Neural cell (in vitro differentiated cells): ENCODE measurements at regions not wholly inside any gene's neighbourhood (a gene's known extent, or its start where the extent isn't known, plus 50 kb on each side); places are given as distances from the start of the nearest gene placed in this dataset.

Experiments used
- EP300 ChIP-seq: fragments of 450-650 bp; conservative IDR thresholded peaks from 2 replicates; pipeline ENCODE4 v1.6.1; 2014; ENCODE audit warnings: antibody characterized with exemption, mild to moderate bottlenecking, moderate library complexity; ENCODE audit not compliant: poor library complexity, severe bottlenecking
- EZH2 ChIP-seq: fragments of 200-600, 300-800 bp; shearing (Covaris generic), sonication (generic); IDR thresholded peaks from 2 replicates; pipeline ENCODE4 v1.6.1; 2014; ENCODE audit warnings: antibody characterized with exemption, low read length, borderline replicate concordance, mild to moderate bottlenecking; ENCODE audit not compliant: insufficient read depth, poor library complexity, severe bottlenecking
- MXI1 ChIP-seq: fragments of 450-650 bp; conservative IDR thresholded peaks from 2 replicates; pipeline ENCODE4 v1.6.1; 2014; ENCODE audit warnings: antibody characterized with exemption, mild to moderate bottlenecking; ENCODE audit not compliant: poor library complexity, severe bottlenecking
- POLR2AphosphoS5 ChIP-seq: IDR thresholded peaks from 2 replicates; pipeline ENCODE4 v1.6.1; 2012
- SMC3 ChIP-seq: fragments of 450-650 bp; conservative IDR thresholded peaks from 2 replicates; pipeline ENCODE4 v1.6.1; 2014; ENCODE audit warnings: antibody characterized with exemption, mild to moderate bottlenecking, moderate library complexity; ENCODE audit not compliant: poor library complexity
- TF ChIP-seq, protein P1 (sequence below): IDR thresholded peaks from 2 replicates; pipeline ENCODE4 v1.6.1; 2012; ENCODE audit warnings: borderline replicate concordance
- TF ChIP-seq, protein P2 (sequence below): fragments of 450-650 bp; IDR thresholded peaks from 2 replicates; pipeline ENCODE4 v1.5.1; 2014; ENCODE audit warnings: antibody characterized with exemption, mild to moderate bottlenecking, moderate library complexity; ENCODE audit not compliant: poor library complexity, severe bottlenecking

DNA sequence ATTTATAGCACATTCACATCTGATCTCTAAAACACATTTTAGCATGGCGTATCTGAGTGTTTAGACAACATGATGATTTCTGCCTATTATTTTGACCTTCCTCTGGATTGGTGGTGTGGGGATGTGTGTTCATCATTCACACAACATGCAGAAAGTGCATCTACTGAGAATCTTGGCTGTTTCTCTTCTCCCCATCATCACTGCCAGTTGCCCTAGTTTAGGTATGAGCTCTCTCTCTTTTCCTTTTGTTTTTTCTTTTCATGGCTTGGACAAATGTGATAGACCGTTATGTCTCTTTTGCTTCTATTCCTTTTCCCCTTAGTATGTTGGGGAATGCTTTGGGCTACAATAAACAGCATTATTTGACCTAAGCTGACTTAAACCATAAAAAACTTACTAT is 239.2 kb upstream of the FZD8 start:
- TF ChIP-seq EP300 (no peak), POLR2AphosphoS5 (no peak), SMC3 (no peak), EZH2 (no peak), MXI1 (no peak)
- TF ChIP-seq, protein P1, sequence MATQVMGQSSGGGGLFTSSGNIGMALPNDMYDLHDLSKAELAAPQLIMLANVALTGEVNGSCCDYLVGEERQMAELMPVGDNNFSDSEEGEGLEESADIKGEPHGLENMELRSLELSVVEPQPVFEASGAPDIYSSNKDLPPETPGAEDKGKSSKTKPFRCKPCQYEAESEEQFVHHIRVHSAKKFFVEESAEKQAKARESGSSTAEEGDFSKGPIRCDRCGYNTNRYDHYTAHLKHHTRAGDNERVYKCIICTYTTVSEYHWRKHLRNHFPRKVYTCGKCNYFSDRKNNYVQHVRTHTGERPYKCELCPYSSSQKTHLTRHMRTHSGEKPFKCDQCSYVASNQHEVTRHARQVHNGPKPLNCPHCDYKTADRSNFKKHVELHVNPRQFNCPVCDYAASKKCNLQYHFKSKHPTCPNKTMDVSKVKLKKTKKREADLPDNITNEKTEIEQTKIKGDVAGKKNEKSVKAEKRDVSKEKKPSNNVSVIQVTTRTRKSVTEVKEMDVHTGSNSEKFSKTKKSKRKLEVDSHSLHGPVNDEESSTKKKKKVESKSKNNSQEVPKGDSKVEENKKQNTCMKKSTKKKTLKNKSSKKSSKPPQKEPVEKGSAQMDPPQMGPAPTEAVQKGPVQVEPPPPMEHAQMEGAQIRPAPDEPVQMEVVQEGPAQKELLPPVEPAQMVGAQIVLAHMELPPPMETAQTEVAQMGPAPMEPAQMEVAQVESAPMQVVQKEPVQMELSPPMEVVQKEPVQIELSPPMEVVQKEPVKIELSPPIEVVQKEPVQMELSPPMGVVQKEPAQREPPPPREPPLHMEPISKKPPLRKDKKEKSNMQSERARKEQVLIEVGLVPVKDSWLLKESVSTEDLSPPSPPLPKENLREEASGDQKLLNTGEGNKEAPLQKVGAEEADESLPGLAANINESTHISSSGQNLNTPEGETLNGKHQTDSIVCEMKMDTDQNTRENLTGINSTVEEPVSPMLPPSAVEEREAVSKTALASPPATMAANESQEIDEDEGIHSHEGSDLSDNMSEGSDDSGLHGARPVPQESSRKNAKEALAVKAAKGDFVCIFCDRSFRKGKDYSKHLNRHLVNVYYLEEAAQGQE, result no peak
- TF ChIP-seq, protein P2, sequence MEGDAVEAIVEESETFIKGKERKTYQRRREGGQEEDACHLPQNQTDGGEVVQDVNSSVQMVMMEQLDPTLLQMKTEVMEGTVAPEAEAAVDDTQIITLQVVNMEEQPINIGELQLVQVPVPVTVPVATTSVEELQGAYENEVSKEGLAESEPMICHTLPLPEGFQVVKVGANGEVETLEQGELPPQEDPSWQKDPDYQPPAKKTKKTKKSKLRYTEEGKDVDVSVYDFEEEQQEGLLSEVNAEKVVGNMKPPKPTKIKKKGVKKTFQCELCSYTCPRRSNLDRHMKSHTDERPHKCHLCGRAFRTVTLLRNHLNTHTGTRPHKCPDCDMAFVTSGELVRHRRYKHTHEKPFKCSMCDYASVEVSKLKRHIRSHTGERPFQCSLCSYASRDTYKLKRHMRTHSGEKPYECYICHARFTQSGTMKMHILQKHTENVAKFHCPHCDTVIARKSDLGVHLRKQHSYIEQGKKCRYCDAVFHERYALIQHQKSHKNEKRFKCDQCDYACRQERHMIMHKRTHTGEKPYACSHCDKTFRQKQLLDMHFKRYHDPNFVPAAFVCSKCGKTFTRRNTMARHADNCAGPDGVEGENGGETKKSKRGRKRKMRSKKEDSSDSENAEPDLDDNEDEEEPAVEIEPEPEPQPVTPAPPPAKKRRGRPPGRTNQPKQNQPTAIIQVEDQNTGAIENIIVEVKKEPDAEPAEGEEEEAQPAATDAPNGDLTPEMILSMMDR, result no peak
